ENCODE measurements at regions not wholly inside any gene's neighbourhood (a gene's known extent, or its start where the extent isn't known, plus 50 kb on each side); places are given as distances from the start of the nearest gene placed in this dataset.

DNA sequence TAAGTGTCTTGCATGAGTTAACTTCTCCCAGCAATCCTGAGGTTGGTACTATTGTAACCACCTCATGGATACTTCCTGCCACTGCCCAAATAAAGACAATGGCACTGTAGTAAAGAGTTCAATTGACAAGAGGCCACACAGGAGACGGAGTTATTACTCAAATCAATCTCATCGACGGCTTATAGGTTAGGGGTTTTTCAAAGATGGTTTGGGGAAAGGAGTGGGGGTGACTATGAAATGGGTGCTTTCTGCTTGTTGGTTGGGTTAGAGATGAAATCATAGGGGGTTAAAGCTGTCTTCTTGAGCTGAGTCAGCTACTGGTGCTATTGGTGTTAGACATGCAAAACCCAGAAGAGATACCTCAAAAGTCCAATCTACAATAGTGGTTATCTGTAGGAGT lies 1258.0 kb upstream of the ZEB2 start:
- Histone ChIP-seq H3K79me2 (ENCODE audit: low read depth) (no peaks in the 10 kb centered on the region), H2AFZ (no peak overlapping the region), H3K36me3 (ENCODE audit: low read depth) (no peaks in the 10 kb centered on the region), H3K9me2 (ENCODE audit: insufficient read depth) (no peaks in the 10 kb centered on the region), H3F3A (ENCODE audit: insufficient read depth, low read depth) (no peaks in the 10 kb centered on the region), H3K4me1 (replicated peaks; ENCODE audit: insufficient read depth) (no peaks in the 10 kb centered on the region), H3K27ac (no peak overlapping the region), H3K4me2 (no peak overlapping the region), H3K27me3 (ENCODE audit: insufficient read depth, low read depth) (no peaks in the 10 kb centered on the region), H4K20me1 (ENCODE audit: insufficient read depth) (no peaks in the 10 kb centered on the region), H3K4me3 (no peak overlapping the region), H3K9me3 (ENCODE audit: insufficient read depth, low read depth) (no peaks in the 10 kb centered on the region)
- intact Hi-C loops (cut with micrococcal nuclease; ENCODE audit: unreplicated experiment) = no loop called here
- CTCF ChIA-PET = no interaction called here
- POLR2A ChIA-PET (ENCODE audit: unreplicated experiment) = no interaction called here
- TF ChIP-seq CTCF (conservative IDR thresholded peaks at IDR 0.05) = no peak
- TF ChIP-seq EZH2 (IDR thresholded peaks at IDR 0.05; ENCODE audit: low read depth) = no peak
- no peak for DNase-seq
- no TSS peak for BruUV-seq (replicated peaks)

GRCh38 chr2:145777297-145777696 lies 1257.4 kb upstream of the ZEB2 start:
- Histone ChIP-seq H3K9me2 (ENCODE audit: insufficient read depth) (no peaks in the 10 kb centered on the region), H2AFZ (no peak overlapping the region), H3K27me3 (ENCODE audit: insufficient read depth, low read depth) (no peaks in the 10 kb centered on the region), H3K4me2 (no peak overlapping the region), H3K27ac (no peak overlapping the region), H3K36me3 (ENCODE audit: low read depth) (no peaks in the 10 kb centered on the region), H3F3A (ENCODE audit: insufficient read depth, low read depth) (no peaks in the 10 kb centered on the region), H4K20me1 (ENCODE audit: insufficient read depth) (no peaks in the 10 kb centered on the region), H3K79me2 (ENCODE audit: low read depth) (no peaks in the 10 kb centered on the region), H3K4me3 (no peak overlapping the region), H3K9me3 (ENCODE audit: insufficient read depth, low read depth) (no peaks in the 10 kb centered on the region), H3K4me1 (replicated peaks; ENCODE audit: insufficient read depth) (no peaks in the 10 kb centered on the region)
- BruUV-seq (replicated peaks) = no TSS peak
- peak in 1 of 2 experiments; percentile 46 for DNase-seq
- TF ChIP-seq EZH2 (IDR thresholded peaks at IDR 0.05; ENCODE audit: low read depth) = no peak
- no peak for TF ChIP-seq CTCF (conservative IDR thresholded peaks at IDR 0.05)
- intact Hi-C loops (cut with micrococcal nuclease; ENCODE audit: unreplicated experiment) = no loop called here
- CTCF ChIA-PET = no interaction called here
- POLR2A ChIA-PET (ENCODE audit: unreplicated experiment) = no interaction called here

- no peak overlapping the region for H3K4me2 ChIP-seq
- H3F3A ChIP-seq (ENCODE audit: insufficient read depth, low read depth) = no peaks in the 10 kb centered on the region
- no peaks in the 10 kb centered on the region for H3K27me3 ChIP-seq (ENCODE audit: insufficient read depth, low read depth)
- POLR2A ChIA-PET (ENCODE audit: unreplicated experiment) = no interaction called here
- BruUV-seq (replicated peaks) = no TSS peak
- no peaks in the 10 kb centered on the region for H4K20me1 ChIP-seq (ENCODE audit: insufficient read depth)
- H3K27ac ChIP-seq = no peak overlapping the region
- H3K79me2 ChIP-seq (ENCODE audit: low read depth) = no peaks in the 10 kb centered on the region
- intact Hi-C loops (cut with micrococcal nuclease; ENCODE audit: unreplicated experiment) = no loop called here
- no peaks in the 10 kb centered on the region for H3K36me3 ChIP-seq (ENCODE audit: low read depth)
- H2AFZ ChIP-seq = no peak overlapping the region
- no peaks in the 10 kb centered on the region for H3K9me2 ChIP-seq (ENCODE audit: insufficient read depth)
- H3K9me3 ChIP-seq (ENCODE audit: insufficient read depth, low read depth) = no peaks in the 10 kb centered on the region
- no peak overlapping the region for H3K4me3 ChIP-seq
- no peak for DNase-seq
- TF ChIP-seq EZH2 (IDR thresholded peaks at IDR 0.05; ENCODE audit: low read depth) (no peak), CTCF (conservative IDR thresholded peaks at IDR 0.05) (no peak)
- CTCF ChIA-PET = interaction anchor here (0.6 kb wide), 1 partner anchor 827 kb away, joined by 3 read pairs; no protein-coding TSS in a partner anchor
- no peaks in the 10 kb centered on the region for H3K4me1 ChIP-seq (replicated peaks; ENCODE audit: insufficient read depth)
These were observed 1255.7 kb upstream of the ZEB2 start for GRCh38 chr2:145775591-145775990.
